Mammary epithelial cell (primary cell): ENCODE measurements at regions not wholly inside any gene's neighbourhood (a gene's known extent, or its start where the extent isn't known, plus 50 kb on each side); places are given as distances from the start of the nearest gene placed in this dataset.

Source experiments
- EZH2 ChIP-seq: IDR thresholded peaks from 2 replicates; pipeline ENCODE4 v1.6.1; 2012; ENCODE audit warnings: low read length, inconsistent platforms, borderline replicate concordance
- TF ChIP-seq, protein P1 (sequence below), 2 donors: IDR thresholded peaks in 1 of 2; conservative IDR thresholded peaks in 1 of 2; 2 replicates each; pipeline ENCODE4 v1.5.1; 2011 to 2012; ENCODE audit warnings: inconsistent platforms in 2 of 2, low read length in 2 of 2, mild to moderate bottlenecking in 2 of 2, control low read depth in 1 of 2, low read depth in 1 of 2; ENCODE audit not compliant: insufficient read depth in 1 of 2; ENCODE audit errors: extremely low read depth in 1 of 2

DNA sequence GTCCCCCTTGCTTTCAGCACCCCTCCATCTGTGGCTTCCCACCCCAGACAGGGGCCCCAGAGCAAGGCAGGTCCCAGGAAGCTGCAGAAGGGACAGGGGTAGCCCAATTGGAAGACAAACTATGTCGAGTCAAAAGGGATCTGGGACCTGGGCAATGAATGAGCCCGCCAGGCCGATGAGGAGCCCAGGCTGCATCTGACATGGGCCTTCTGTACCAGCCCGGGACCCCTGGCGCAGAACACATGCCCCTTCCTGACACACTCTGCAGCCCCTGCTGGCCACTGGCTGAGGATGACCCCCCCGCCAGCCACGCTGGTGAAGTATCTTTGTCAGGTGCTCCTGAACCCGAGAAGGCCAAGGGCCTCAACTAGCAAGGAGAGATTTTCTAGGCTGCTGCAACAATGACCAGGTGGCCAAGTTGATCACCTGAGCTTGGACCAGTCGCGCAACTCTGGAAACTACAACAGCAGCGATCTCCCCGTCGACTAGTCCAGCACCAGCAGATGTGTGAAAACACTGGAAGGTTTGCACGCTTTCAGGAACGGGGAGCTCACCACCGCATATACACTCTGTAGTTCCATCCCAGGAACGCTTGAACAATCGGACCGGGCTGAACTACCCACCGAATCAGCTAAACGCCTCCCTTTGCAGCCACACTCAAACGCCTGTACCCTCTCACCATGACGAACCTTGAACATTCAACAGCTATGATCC is 119.0 kb downstream of the NCOR2 start:
- TF ChIP-seq, protein P1, sequence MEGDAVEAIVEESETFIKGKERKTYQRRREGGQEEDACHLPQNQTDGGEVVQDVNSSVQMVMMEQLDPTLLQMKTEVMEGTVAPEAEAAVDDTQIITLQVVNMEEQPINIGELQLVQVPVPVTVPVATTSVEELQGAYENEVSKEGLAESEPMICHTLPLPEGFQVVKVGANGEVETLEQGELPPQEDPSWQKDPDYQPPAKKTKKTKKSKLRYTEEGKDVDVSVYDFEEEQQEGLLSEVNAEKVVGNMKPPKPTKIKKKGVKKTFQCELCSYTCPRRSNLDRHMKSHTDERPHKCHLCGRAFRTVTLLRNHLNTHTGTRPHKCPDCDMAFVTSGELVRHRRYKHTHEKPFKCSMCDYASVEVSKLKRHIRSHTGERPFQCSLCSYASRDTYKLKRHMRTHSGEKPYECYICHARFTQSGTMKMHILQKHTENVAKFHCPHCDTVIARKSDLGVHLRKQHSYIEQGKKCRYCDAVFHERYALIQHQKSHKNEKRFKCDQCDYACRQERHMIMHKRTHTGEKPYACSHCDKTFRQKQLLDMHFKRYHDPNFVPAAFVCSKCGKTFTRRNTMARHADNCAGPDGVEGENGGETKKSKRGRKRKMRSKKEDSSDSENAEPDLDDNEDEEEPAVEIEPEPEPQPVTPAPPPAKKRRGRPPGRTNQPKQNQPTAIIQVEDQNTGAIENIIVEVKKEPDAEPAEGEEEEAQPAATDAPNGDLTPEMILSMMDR (conservative IDR thresholded peaks at IDR 0.05 in 1 of 2, IDR thresholded peaks at IDR 0.05 in 1 of 2; ENCODE audit: extremely low read depth in 1 of 2, insufficient read depth in 1 of 2, low read depth in 1 of 2, low read length in 2 of 2) = no peak
- TF ChIP-seq EZH2 = no peak
